K562 (cell line): ENCODE measurements at regions not wholly inside any gene's neighbourhood (a gene's known extent, or its start where the extent isn't known, plus 50 kb on each side); places are given as distances from the start of the nearest gene placed in this dataset.

Experiments
- ATAC-seq: fragments of 200-7000 bp; cut with Tn5 transposase; 3 replicates; pipeline ENCODE4 v1.9.1; 2020; ENCODE audit warnings: moderate library complexity
- BruUV-seq: library from RNA; stranded (reverse); fragments of 400-500 nt; replicated peaks from 2 replicates; lab custom pipeline; 2021; lab: Mats Ljungman, UMichigan
- CTCF ChIA-PET: fragments of 300-600 bp; formaldehyde crosslinking; extraction: SDS; loops from one replicate; lab custom pipeline; 2021; ENCODE audit warnings: low intra/inter-chr PET ratio; lab: Yijun Ruan, JAX
- POLR2A ChIA-PET: fragments of 300-600, 350-650 bp; sonication (Branson Sonifier 250); formaldehyde crosslinking; extraction: SDS; loops from one replicate; lab custom pipeline; 2021; ENCODE audit warnings: antibody characterized with exemption, inconsistent platforms; lab: Yijun Ruan, JAX
- DNase-seq, 4 experiments: peaks; one replicate each; pipeline versions ENCODE4 v3.0.0 to v3.0.0-alpha.2; 2011 to 2018; ENCODE audit warnings: low spot score in 3 of 4, mixed read lengths in 3 of 4; ENCODE audit errors: extremely low read depth in 1 of 4
- FAIRE-seq: peaks from 2 replicates; lab custom pipeline; 2011; peaks lifted over from hg19 to GRCh38; lab: Jason Lieb, UNC
- H2AFZ ChIP-seq: 2 replicates; pipeline ENCODE4 v1.6.0; 2011; ENCODE audit warnings: low read depth, low read length, control low read depth, inconsistent platforms
- H3K27ac ChIP-seq: fragments of 200-600 bp; 3 replicates; pipeline ENCODE4 v1.8.0; 2011; ENCODE audit warnings: low read depth, mild to moderate bottlenecking, control low read depth, inconsistent platforms, low read length, moderate library complexity, mixed read lengths; ENCODE audit errors: extremely low read depth
- H3K27me3 ChIP-seq, 2 experiments: fragments of 300-600 bp in 1 of 2; 2 replicates in 1 of 2; 3 replicates in 1 of 2; pipeline versions ENCODE4 v1.6.0 to v1.8.0; 2011; ENCODE audit warnings: inconsistent platforms in 2 of 2, low read length in 2 of 2, mild to moderate bottlenecking in 1 of 2, mixed read lengths in 1 of 2, moderate library complexity in 1 of 2; ENCODE audit not compliant: control insufficient read depth in 2 of 2, insufficient read depth in 2 of 2
- H3K36me3 ChIP-seq: fragments of 300-600 bp; 3 replicates; pipeline ENCODE4 v1.8.0; 2011; ENCODE audit warnings: mild to moderate bottlenecking, low read length, inconsistent platforms; ENCODE audit not compliant: control insufficient read depth, insufficient read depth
- H3K4me1 ChIP-seq, 2 experiments: fragments of 200-600 bp in 1 of 2; replicated peaks in 1 of 2; 2 replicates in 1 of 2; 3 replicates in 1 of 2; pipeline versions ENCODE4 v1.5.1 to v1.8.0; 2011; ENCODE audit warnings: inconsistent platforms in 2 of 2, low read length in 2 of 2, mild to moderate bottlenecking in 1 of 2, mixed read lengths in 1 of 2, moderate library complexity in 1 of 2; ENCODE audit not compliant: control insufficient read depth in 2 of 2, insufficient read depth in 2 of 2
- H3K4me2 ChIP-seq: 2 replicates; pipeline ENCODE4 v1.6.1; 2011; ENCODE audit warnings: low read length, control low read depth, inconsistent platforms, mixed read lengths; ENCODE audit not compliant: insufficient read depth
- H3K4me3 ChIP-seq: fragments of 200-600 bp; sonication (generic), shearing (Covaris generic); 2 replicates; pipeline ENCODE4 v1.5.1; 2016; ENCODE audit warnings: control low read depth, inconsistent platforms
- H3K79me2 ChIP-seq: fragments of 200-600 bp; 3 replicates; pipeline ENCODE4 v1.8.0; 2011; ENCODE audit warnings: low read length, inconsistent platforms; ENCODE audit not compliant: control insufficient read depth, insufficient read depth
- H3K9ac ChIP-seq, 2 experiments: 2 replicates each; pipeline versions ENCODE4 v1.6.0 to v1.6.1; 2011; ENCODE audit warnings: low read depth in 2 of 2, low read length in 2 of 2, control low read depth in 1 of 2, inconsistent platforms in 1 of 2, mild to moderate bottlenecking in 1 of 2, mixed read lengths in 1 of 2; ENCODE audit not compliant: insufficient read depth in 1 of 2
- H3K9me1 ChIP-seq: one replicate; pipeline ENCODE4 v1.6.0; 2011; ENCODE audit warnings: inconsistent platforms, mild to moderate bottlenecking, low read length, moderate library complexity; ENCODE audit not compliant: control insufficient read depth, insufficient read depth
- H3K9me3 ChIP-seq: replicated peaks from 2 replicates; pipeline ENCODE4 v1.5.1; 2011; ENCODE audit warnings: low read depth, low read length, inconsistent platforms; ENCODE audit not compliant: control insufficient read depth, insufficient read depth
- H4K20me1 ChIP-seq: replicated peaks from 2 replicates; pipeline ENCODE4 v1.6.1; 2011; ENCODE audit warnings: low read length, inconsistent platforms, mixed read lengths; ENCODE audit not compliant: control insufficient read depth, insufficient read depth
- ARID1B ChIP-seq: fragments of 450-650 bp; IDR thresholded peaks from 2 replicates; pipeline ENCODE4 v1.6.1; 2016; ENCODE audit warnings: antibody characterized with exemption, mild to moderate bottlenecking, inconsistent platforms
- EP400 ChIP-seq: fragments of 450-650 bp; IDR thresholded peaks from 2 replicates; pipeline ENCODE4 v1.6.1; 2017; ENCODE audit warnings: antibody characterized with exemption, mild to moderate bottlenecking, moderate library complexity
- HCFC1 ChIP-seq: IDR thresholded peaks from 2 replicates; pipeline ENCODE4 v1.6.1; 2012; ENCODE audit warnings: low read depth, low read length, improper control_type of control experiment
- MBD2 ChIP-seq: sonication (generic); IDR thresholded peaks from 2 replicates; pipeline ENCODE4 v1.6.1; 2016; ENCODE audit warnings: low read depth, borderline replicate concordance
- SMC3 ChIP-seq: conservative IDR thresholded peaks from 2 replicates; pipeline ENCODE4 v1.6.1; 2011; ENCODE audit warnings: low read depth, low read length, improper control_type of control experiment; ENCODE audit not compliant: insufficient read depth
- STAT5A ChIP-seq: IDR thresholded peaks from 2 replicates; pipeline ENCODE4 v1.6.1; 2012; ENCODE audit warnings: low read length, inconsistent platforms, borderline replicate concordance
- TCF7 ChIP-seq: sonication (generic); IDR thresholded peaks from 2 replicates; pipeline ENCODE4 v1.6.1; 2016; ENCODE audit warnings: antibody characterized with exemption, borderline replicate concordance
- ZFP30 ChIP-seq: fragments of 250-450 bp; sonication (Bioruptor Pico); IDR thresholded peaks from 2 replicates; pipeline ENCODE4 v1.8.0; 2022; ENCODE audit warnings: moderate library complexity, mild to moderate bottlenecking, inconsistent platforms, borderline replicate concordance
- WGBS: fragments of 100-300 bp; shearing (Covaris generic); methylation state at CpG from one replicate; pipeline ENCODE4 v1.1.6; 2016; ENCODE audit warnings: low coverage, mixed read lengths; ENCODE audit not compliant: insufficient coverage; ENCODE audit errors: missing lambda C conversion rate; 5-methylcytosine and 5-hydroxymethylcytosine counted together
- in situ Hi-C: fragments of 300-500 bp; cut with MboI; formaldehyde crosslinking; loops from 4 replicates; pipeline ENCODE4 v1.15.0; 2018; ENCODE audit warnings: inconsistent platforms, mixed read lengths
- intact Hi-C: fragments of 100-400 bp; cut with micrococcal nuclease; formaldehyde crosslinking; loops from 2 replicates; pipeline ENCODE4 v1.14.2; 2022
- TF ChIP-seq, protein P1 (sequence below): IDR thresholded peaks from 3 replicates; pipeline ENCODE4 v1.6.1; 2011; ENCODE audit warnings: borderline replicate concordance, mild to moderate bottlenecking, moderate library complexity; ENCODE audit not compliant: insufficient read length; ENCODE audit errors: extremely low read depth

GRCh38 chr1:79204779-79205479 is 198.4 kb upstream of the ADGRL4 start:
- TF ChIP-seq SMC3: no peak
- no peak for TF ChIP-seq MBD2
- TF ChIP-seq TCF7: no peak
- TF ChIP-seq HCFC1: no peak
- TF ChIP-seq, protein P1, sequence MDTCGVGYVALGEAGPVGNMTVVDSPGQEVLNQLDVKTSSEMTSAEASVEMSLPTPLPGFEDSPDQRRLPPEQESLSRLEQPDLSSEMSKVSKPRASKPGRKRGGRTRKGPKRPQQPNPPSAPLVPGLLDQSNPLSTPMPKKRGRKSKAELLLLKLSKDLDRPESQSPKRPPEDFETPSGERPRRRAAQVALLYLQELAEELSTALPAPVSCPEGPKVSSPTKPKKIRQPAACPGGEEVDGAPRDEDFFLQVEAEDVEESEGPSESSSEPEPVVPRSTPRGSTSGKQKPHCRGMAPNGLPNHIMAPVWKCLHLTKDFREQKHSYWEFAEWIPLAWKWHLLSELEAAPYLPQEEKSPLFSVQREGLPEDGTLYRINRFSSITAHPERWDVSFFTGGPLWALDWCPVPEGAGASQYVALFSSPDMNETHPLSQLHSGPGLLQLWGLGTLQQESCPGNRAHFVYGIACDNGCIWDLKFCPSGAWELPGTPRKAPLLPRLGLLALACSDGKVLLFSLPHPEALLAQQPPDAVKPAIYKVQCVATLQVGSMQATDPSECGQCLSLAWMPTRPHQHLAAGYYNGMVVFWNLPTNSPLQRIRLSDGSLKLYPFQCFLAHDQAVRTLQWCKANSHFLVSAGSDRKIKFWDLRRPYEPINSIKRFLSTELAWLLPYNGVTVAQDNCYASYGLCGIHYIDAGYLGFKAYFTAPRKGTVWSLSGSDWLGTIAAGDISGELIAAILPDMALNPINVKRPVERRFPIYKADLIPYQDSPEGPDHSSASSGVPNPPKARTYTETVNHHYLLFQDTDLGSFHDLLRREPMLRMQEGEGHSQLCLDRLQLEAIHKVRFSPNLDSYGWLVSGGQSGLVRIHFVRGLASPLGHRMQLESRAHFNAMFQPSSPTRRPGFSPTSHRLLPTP: no peak
- TF ChIP-seq ZFP30: no peak
- TF ChIP-seq EP400: no peak
- no peak for TF ChIP-seq ARID1B
- no peak for TF ChIP-seq STAT5A
- TF ChIP-seq, all 486 proteins: peak for 0
- ChIA-PET POLR2A (no interaction called here), CTCF (no interaction called here)
- no peak for ATAC-seq
- Histone ChIP-seq H3K36me3 (no peaks in the 10 kb centered on the region), H3K27ac (no peak overlapping the region), H3K4me1 (no peaks in the 10 kb centered on the region), H3K4me2 (no peak overlapping the region), H3K4me3 (no peak overlapping the region), H4K20me1 (no peaks in the 10 kb centered on the region), H2AFZ (no peak overlapping the region), H3K9me3 (no peaks in the 10 kb centered on the region), H3K9ac (no peak overlapping the region), H3K9me1 (no peaks in the 10 kb centered on the region), H3K79me2 (no peaks in the 10 kb centered on the region), H3K27me3 (no peaks in the 10 kb centered on the region)
- 2% methylated on average over 4 of the region's 4 CpGs for WGBS
- no TSS peak for BruUV-seq
- no peak for FAIRE-seq
- in situ Hi-C loops: no loop called here
- no peak for DNase-seq
- intact Hi-C loops: no loop called here
